ENCODE measurements at regions not wholly inside any gene's neighbourhood (a gene's known extent, or its start where the extent isn't known, plus 50 kb on each side); places are given as distances from the start of the nearest gene placed in this dataset.

DNA sequence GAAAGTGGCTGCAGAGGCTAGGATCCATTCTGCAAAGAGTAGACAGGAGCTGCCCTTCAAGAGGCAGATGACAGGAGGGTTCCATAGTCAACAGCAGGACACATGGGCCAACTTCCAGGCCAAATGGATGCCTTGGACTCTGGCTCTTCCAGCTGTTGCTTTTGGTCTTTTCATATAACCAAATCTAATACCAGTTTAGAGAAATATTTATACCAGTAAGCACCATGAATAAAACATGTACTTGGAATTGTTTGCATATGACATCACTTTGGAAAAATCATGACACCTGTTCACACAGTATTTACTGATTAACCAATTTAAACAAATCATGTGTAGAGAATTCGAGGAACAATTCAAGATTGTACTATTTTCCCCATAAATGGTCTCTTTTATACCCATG, 481.3 kb downstream of the DMRT2 start:
- Histone ChIP-seq H3K9me3 (no peaks in the 10 kb centered on the region), H3K36me3 (ENCODE audit: control insufficient read depth, insufficient read depth, low read length) (no peaks in the 10 kb centered on the region), H3K4me1 (no peaks in the 10 kb centered on the region), H3K27me3 (replicated peaks; ENCODE audit: control insufficient read depth, insufficient read depth, low read length) (no peaks in the 10 kb centered on the region), H3K4me3 (ENCODE audit: low read depth, low read length) (no peak overlapping the region)
- Mint-ChIP-seq H3K36me3 (ENCODE audit: insufficient read depth, unreplicated experiment) (no peaks in the 10 kb centered on the region), H3K9me3 (ENCODE audit: unreplicated experiment) (no peaks in the 10 kb centered on the region), H3K4me3 (ENCODE audit: unreplicated experiment) (no peak overlapping the region), H3K27me3 (ENCODE audit: insufficient read depth, unreplicated experiment) (peaks cover 11% of the 10 kb centered on the region), H3K27ac (ENCODE audit: unreplicated experiment) (no peak overlapping the region), H3K4me1 (ENCODE audit: low read depth, unreplicated experiment) (no peaks in the 10 kb centered on the region)
- no TSS peak for BruUV-seq (replicated peaks)
- intact Hi-C loops (cut with micrococcal nuclease; ENCODE audit: unreplicated experiment): loop anchor here (10.0 kb wide), 1 partner anchor 73 kb away; no protein-coding TSS in a partner anchor
- ChIA-PET POLR2A (no interaction called here), CTCF (no interaction called here)
- no peak for DNase-seq
- TF ChIP-seq, protein P1, sequence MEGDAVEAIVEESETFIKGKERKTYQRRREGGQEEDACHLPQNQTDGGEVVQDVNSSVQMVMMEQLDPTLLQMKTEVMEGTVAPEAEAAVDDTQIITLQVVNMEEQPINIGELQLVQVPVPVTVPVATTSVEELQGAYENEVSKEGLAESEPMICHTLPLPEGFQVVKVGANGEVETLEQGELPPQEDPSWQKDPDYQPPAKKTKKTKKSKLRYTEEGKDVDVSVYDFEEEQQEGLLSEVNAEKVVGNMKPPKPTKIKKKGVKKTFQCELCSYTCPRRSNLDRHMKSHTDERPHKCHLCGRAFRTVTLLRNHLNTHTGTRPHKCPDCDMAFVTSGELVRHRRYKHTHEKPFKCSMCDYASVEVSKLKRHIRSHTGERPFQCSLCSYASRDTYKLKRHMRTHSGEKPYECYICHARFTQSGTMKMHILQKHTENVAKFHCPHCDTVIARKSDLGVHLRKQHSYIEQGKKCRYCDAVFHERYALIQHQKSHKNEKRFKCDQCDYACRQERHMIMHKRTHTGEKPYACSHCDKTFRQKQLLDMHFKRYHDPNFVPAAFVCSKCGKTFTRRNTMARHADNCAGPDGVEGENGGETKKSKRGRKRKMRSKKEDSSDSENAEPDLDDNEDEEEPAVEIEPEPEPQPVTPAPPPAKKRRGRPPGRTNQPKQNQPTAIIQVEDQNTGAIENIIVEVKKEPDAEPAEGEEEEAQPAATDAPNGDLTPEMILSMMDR (IDR thresholded peaks at IDR 0.05; ENCODE audit: insufficient read depth in 1 of 2, low read depth in 1 of 2, low read length in 1 of 2, severe bottlenecking in 1 of 2, unreplicated experiment in 1 of 2): no peak

DNA sequence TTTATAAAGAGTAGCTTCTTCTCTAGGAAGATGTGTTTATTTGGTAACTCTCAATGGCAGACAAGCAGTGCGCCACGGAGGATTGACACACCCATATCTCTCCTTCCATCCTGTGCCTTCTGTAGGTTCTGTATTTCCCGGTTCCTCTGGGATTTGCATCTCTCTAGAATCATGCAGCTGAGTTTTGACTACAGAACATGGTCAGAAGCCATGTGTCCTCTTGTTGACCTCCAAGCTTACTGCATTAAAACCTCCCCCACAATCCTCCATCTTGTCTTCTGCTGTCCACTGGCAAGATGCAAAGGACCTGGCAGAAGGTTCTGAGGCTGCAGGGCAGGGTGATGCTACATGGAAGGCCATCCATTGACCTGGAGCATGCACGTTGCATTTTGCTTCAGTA, 482.0 kb downstream of the DMRT2 start:
- no peak for DNase-seq
- intact Hi-C loops (cut with micrococcal nuclease; ENCODE audit: unreplicated experiment): loop anchor here (10.0 kb wide), 1 partner anchor 73 kb away; no protein-coding TSS in a partner anchor
- ChIA-PET CTCF (no interaction called here), POLR2A (no interaction called here)
- no peaks in the 10 kb centered on the region for H3K36me3 ChIP-seq (ENCODE audit: control insufficient read depth, insufficient read depth, low read length)
- TF ChIP-seq, protein P1 (IDR thresholded peaks at IDR 0.05; ENCODE audit: insufficient read depth in 1 of 2, low read depth in 1 of 2, low read length in 1 of 2, severe bottlenecking in 1 of 2, unreplicated experiment in 1 of 2): no peak
- no peaks in the 10 kb centered on the region for H3K9me3 ChIP-seq
- H3K4me3 ChIP-seq (ENCODE audit: low read depth, low read length): no peak overlapping the region
- no peaks in the 10 kb centered on the region for H3K36me3 Mint-ChIP-seq (ENCODE audit: insufficient read depth, unreplicated experiment)
- no peak overlapping the region for H3K27ac Mint-ChIP-seq (ENCODE audit: unreplicated experiment)
- H3K4me1 ChIP-seq: no peaks in the 10 kb centered on the region
- peaks cover 11% of the 10 kb centered on the region for H3K27me3 Mint-ChIP-seq (ENCODE audit: insufficient read depth, unreplicated experiment)
- BruUV-seq (replicated peaks): no TSS peak
- no peaks in the 10 kb centered on the region for H3K4me1 Mint-ChIP-seq (ENCODE audit: low read depth, unreplicated experiment)
- H3K4me3 Mint-ChIP-seq (ENCODE audit: unreplicated experiment): no peak overlapping the region
- no peaks in the 10 kb centered on the region for H3K27me3 ChIP-seq (replicated peaks; ENCODE audit: control insufficient read depth, insufficient read depth, low read length)
- no peaks in the 10 kb centered on the region for H3K9me3 Mint-ChIP-seq (ENCODE audit: unreplicated experiment)

DNA sequence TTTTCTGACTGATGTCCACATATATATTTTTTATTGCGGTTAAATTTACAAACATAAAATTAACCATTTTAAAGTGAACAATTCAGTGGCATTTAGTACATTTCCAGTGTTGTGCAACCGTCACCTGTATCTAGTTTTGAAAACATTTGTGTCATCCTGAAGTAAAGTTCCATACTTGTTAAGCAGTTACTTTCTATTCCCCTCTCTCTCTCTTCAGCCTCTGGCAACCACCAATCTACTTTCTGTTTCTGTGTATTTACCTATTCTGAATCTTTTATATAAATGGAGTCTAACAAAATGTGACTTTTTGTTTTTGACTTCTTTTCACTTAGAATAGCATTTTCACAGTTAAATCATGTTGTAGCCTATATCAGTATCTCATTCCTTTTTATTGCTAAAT, 480.1 kb upstream of the SMARCA2 start:
- no peaks in the 10 kb centered on the region for H3K36me3 Mint-ChIP-seq (ENCODE audit: insufficient read depth, unreplicated experiment)
- ChIA-PET CTCF (no interaction called here), POLR2A (no interaction called here)
- no peak overlapping the region for H3K4me3 Mint-ChIP-seq (ENCODE audit: unreplicated experiment)
- no peaks in the 10 kb centered on the region for H3K4me1 ChIP-seq
- H3K27me3 ChIP-seq (replicated peaks; ENCODE audit: control insufficient read depth, insufficient read depth, low read length): no peaks in the 10 kb centered on the region
- TF ChIP-seq, protein P1 (IDR thresholded peaks at IDR 0.05; ENCODE audit: insufficient read depth in 1 of 2, low read depth in 1 of 2, low read length in 1 of 2, severe bottlenecking in 1 of 2, unreplicated experiment in 1 of 2): no peak
- intact Hi-C loops (cut with micrococcal nuclease; ENCODE audit: unreplicated experiment): loop anchor here (10.0 kb wide), 1 partner anchor 70 kb away; no protein-coding TSS in a partner anchor
- no peak overlapping the region for H3K4me3 ChIP-seq (ENCODE audit: low read depth, low read length)
- no peak overlapping the region for H3K27ac Mint-ChIP-seq (ENCODE audit: unreplicated experiment)
- DNase-seq: no peak
- no TSS peak for BruUV-seq (replicated peaks)
- H3K9me3 Mint-ChIP-seq (ENCODE audit: unreplicated experiment): no peaks in the 10 kb centered on the region
- peaks cover 11% of the 10 kb centered on the region for H3K27me3 Mint-ChIP-seq (ENCODE audit: insufficient read depth, unreplicated experiment)
- H3K36me3 ChIP-seq (ENCODE audit: control insufficient read depth, insufficient read depth, low read length): no peaks in the 10 kb centered on the region
- H3K9me3 ChIP-seq: no peaks in the 10 kb centered on the region
- H3K4me1 Mint-ChIP-seq (ENCODE audit: low read depth, unreplicated experiment): no peaks in the 10 kb centered on the region

All from Caco-2 (cell line).